Endothelial cell of umbilical vein (primary cell): ENCODE measurements at regions not wholly inside any gene's neighbourhood (a gene's known extent, or its start where the extent isn't known, plus 50 kb on each side); places are given as distances from the start of the nearest gene placed in this dataset.

Source experiments
- POLR2A ChIP-seq: IDR thresholded peaks from 2 replicates; pipeline ENCODE4 v1.6.1; 2012; ENCODE audit warnings: low read depth, mild to moderate bottlenecking, control low read depth, low read length
- POLR2AphosphoS5 ChIP-seq: IDR thresholded peaks from 2 replicates; pipeline ENCODE4 v1.6.1; 2012; ENCODE audit warnings: low read depth, mild to moderate bottlenecking, control low read depth, low read length, moderate library complexity; ENCODE audit not compliant: insufficient read depth

DNA sequence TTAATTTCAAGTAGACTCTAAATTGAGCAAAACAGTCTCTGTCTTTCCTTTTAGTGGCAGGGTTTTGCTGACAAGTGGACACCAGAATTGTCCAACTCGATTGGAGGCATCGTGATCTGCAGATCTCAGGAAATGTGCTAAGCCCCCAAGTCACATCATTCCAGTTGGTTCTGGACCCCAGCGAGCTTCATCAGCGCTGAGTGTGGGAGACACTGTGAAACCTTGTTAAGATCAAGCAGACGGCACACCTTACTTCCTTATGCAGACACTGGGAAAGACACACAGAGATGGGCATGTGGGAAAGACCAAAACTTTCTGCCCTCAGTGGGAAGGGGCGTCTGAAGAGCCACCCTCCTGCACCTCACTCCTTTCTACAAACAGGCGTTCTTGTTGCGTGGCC lies 440.8 kb downstream of the GLRX3 start:
- TF ChIP-seq POLR2A (no peak), POLR2AphosphoS5 (no peak)
